KMS-11 (cell line): ENCODE measurements at regions not wholly inside any gene's neighbourhood (a gene's known extent, or its start where the extent isn't known, plus 50 kb on each side); places are given as distances from the start of the nearest gene placed in this dataset.

Experiments
- H2AFZ ChIP-seq: fragments of 200-600 bp; sonication (generic); 2 replicates; pipeline ENCODE4 v1.6.1; 2016; ENCODE audit warnings: antibody characterized with exemption, mixed run types, low read depth
- H3K27ac ChIP-seq: fragments of 200-600 bp; sonication (generic); 2 replicates; pipeline ENCODE4 v1.6.1; 2016; ENCODE audit warnings: mild to moderate bottlenecking, mixed run types
- H3K27me3 ChIP-seq: fragments of 200-600 bp; sonication (generic); 2 replicates; pipeline ENCODE4 v1.6.1; 2017; ENCODE audit warnings: mild to moderate bottlenecking, low read depth, mixed run types, moderate library complexity; ENCODE audit not compliant: insufficient read depth
- H3K36me3 ChIP-seq: fragments of 200-600 bp; sonication (generic); 2 replicates; pipeline ENCODE4 v1.6.1; 2017; ENCODE audit warnings: mild to moderate bottlenecking, mixed run types; ENCODE audit not compliant: insufficient read depth
- H3K4me1 ChIP-seq: fragments of 200-600 bp; sonication (generic); 2 replicates; pipeline ENCODE4 v1.6.1; 2016; ENCODE audit warnings: mild to moderate bottlenecking, low read depth, mixed run types; ENCODE audit not compliant: poor library complexity, severe bottlenecking
- H3K4me2 ChIP-seq: fragments of 200-600 bp; sonication (generic); 2 replicates; pipeline ENCODE4 v1.7.0; 2016; ENCODE audit warnings: mild to moderate bottlenecking, mixed run types
- H3K4me3 ChIP-seq: fragments of 200-600 bp; sonication (generic); IDR thresholded peaks from 2 replicates; pipeline ENCODE4 v1.6.1; 2017; ENCODE audit warnings: low read depth, low read length, mixed read lengths; ENCODE audit not compliant: insufficient read depth
- H3K79me2 ChIP-seq: fragments of 200-600 bp; sonication (generic); 2 replicates; pipeline ENCODE4 v1.6.1; 2016; ENCODE audit warnings: low read depth, mixed run types; ENCODE audit not compliant: insufficient read depth
- H3K9ac ChIP-seq: fragments of 200-600 bp; sonication (generic); 2 replicates; pipeline ENCODE4 v1.6.1; 2016; ENCODE audit warnings: mild to moderate bottlenecking, mixed run types
- H4K20me1 ChIP-seq: fragments of 200-600 bp; sonication (generic); 2 replicates; pipeline ENCODE4 v1.6.1; 2016; ENCODE audit warnings: mild to moderate bottlenecking, mixed run types; ENCODE audit not compliant: insufficient read depth
- TF ChIP-seq, protein P1 (sequence below): fragments of 200-600 bp; sonication (generic); conservative IDR thresholded peaks from 2 replicates; pipeline ENCODE4 v1.6.1; 2017; ENCODE audit warnings: low read depth, mild to moderate bottlenecking, antibody characterized with exemption, low read length, moderate library complexity, mixed read lengths

DNA sequence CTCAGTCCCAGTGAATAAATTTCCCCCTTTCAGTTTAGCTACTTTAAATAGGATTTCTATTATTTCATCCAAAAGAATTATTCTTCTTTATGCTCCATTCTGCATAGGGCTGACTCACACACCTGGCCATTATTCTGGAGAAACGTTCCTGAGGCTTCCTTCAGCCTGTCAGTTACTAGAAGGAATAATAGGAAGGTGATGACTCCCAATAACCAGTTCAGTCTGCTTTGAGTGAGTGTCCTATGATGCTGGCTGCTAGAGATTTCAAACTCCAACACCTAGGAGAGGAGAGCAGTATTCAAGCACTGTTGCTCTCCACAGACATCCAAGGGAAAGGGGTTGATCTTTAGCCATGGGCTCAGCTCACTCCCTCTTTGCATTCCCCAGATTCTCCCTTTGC lies 117.8 kb downstream of the KCTD12 start:
- H3K79me2 ChIP-seq = no peaks in the 10 kb centered on the region
- H3K4me3 ChIP-seq = no peak overlapping the region
- no peak overlapping the region for H3K4me2 ChIP-seq
- no peaks in the 10 kb centered on the region for H4K20me1 ChIP-seq
- H3K9ac ChIP-seq = no peak overlapping the region
- H3K4me1 ChIP-seq = no peaks in the 10 kb centered on the region
- H3K27me3 ChIP-seq = no peaks in the 10 kb centered on the region
- no peaks in the 10 kb centered on the region for H3K36me3 ChIP-seq
- TF ChIP-seq, protein P1, sequence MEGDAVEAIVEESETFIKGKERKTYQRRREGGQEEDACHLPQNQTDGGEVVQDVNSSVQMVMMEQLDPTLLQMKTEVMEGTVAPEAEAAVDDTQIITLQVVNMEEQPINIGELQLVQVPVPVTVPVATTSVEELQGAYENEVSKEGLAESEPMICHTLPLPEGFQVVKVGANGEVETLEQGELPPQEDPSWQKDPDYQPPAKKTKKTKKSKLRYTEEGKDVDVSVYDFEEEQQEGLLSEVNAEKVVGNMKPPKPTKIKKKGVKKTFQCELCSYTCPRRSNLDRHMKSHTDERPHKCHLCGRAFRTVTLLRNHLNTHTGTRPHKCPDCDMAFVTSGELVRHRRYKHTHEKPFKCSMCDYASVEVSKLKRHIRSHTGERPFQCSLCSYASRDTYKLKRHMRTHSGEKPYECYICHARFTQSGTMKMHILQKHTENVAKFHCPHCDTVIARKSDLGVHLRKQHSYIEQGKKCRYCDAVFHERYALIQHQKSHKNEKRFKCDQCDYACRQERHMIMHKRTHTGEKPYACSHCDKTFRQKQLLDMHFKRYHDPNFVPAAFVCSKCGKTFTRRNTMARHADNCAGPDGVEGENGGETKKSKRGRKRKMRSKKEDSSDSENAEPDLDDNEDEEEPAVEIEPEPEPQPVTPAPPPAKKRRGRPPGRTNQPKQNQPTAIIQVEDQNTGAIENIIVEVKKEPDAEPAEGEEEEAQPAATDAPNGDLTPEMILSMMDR = no peak
- H3K27ac ChIP-seq = no peak overlapping the region
- H2AFZ ChIP-seq = no peak overlapping the region

GRCh38 chr13:76764916-76765315 lies 121.3 kb downstream of the KCTD12 start:
- Histone ChIP-seq H3K4me2 (no peak overlapping the region), H3K79me2 (no peaks in the 10 kb centered on the region), H3K9ac (no peak overlapping the region), H2AFZ (no peak overlapping the region), H3K4me1 (no peaks in the 10 kb centered on the region), H3K4me3 (no peak overlapping the region), H3K36me3 (no peaks in the 10 kb centered on the region), H4K20me1 (no peaks in the 10 kb centered on the region), H3K27ac (no peak overlapping the region), H3K27me3 (no peaks in the 10 kb centered on the region)
- TF ChIP-seq, protein P1 = no peak

GRCh38 chr13:76764429-76764828 lies 121.8 kb downstream of the KCTD12 start:
- TF ChIP-seq, protein P1 = no peak
- Histone ChIP-seq H3K4me3 (no peak overlapping the region), H3K27ac (no peak overlapping the region), H3K4me2 (no peak overlapping the region), H3K9ac (no peak overlapping the region), H3K79me2 (no peaks in the 10 kb centered on the region), H4K20me1 (no peaks in the 10 kb centered on the region), H2AFZ (no peak overlapping the region), H3K36me3 (no peaks in the 10 kb centered on the region), H3K27me3 (no peaks in the 10 kb centered on the region), H3K4me1 (no peaks in the 10 kb centered on the region)

DNA sequence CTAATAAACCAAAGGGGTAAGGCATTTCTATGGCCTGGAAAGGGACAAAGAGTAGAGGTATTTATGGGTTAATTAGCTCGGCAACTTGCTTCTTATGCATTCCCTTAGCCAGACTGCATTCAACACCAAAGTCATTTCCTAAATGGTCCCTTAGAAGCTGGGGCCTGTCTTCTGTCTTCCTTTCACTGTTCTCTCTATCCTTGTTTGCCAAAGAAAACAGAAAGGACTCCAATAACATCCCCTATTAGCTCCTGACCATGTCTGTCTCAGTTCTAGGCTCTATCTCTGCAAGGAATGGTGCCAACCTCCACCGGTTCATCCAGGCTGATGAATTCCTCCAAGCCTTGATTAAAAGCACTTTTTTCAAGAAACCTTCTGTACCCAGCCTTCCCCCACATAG lies 123.5 kb downstream of the KCTD12 start:
- no peaks in the 10 kb centered on the region for H3K79me2 ChIP-seq
- no peaks in the 10 kb centered on the region for H4K20me1 ChIP-seq
- TF ChIP-seq, protein P1 = no peak
- H3K36me3 ChIP-seq = no peaks in the 10 kb centered on the region
- H3K4me3 ChIP-seq = no peak overlapping the region
- no peak overlapping the region for H3K4me2 ChIP-seq
- no peak overlapping the region for H3K27ac ChIP-seq
- H3K4me1 ChIP-seq = no peaks in the 10 kb centered on the region
- H3K27me3 ChIP-seq = no peaks in the 10 kb centered on the region
- no peak overlapping the region for H3K9ac ChIP-seq
- H2AFZ ChIP-seq = no peak overlapping the region
